HCEC 1CT (cell line): ENCODE measurements at regions not wholly inside any gene's neighbourhood (a gene's known extent, or its start where the extent isn't known, plus 50 kb on each side); places are given as distances from the start of the nearest gene placed in this dataset.

Experiments used
- DNase-seq: peaks from one replicate; pipeline ENCODE4 v3.0.0-alpha.2; 2017

DNA sequence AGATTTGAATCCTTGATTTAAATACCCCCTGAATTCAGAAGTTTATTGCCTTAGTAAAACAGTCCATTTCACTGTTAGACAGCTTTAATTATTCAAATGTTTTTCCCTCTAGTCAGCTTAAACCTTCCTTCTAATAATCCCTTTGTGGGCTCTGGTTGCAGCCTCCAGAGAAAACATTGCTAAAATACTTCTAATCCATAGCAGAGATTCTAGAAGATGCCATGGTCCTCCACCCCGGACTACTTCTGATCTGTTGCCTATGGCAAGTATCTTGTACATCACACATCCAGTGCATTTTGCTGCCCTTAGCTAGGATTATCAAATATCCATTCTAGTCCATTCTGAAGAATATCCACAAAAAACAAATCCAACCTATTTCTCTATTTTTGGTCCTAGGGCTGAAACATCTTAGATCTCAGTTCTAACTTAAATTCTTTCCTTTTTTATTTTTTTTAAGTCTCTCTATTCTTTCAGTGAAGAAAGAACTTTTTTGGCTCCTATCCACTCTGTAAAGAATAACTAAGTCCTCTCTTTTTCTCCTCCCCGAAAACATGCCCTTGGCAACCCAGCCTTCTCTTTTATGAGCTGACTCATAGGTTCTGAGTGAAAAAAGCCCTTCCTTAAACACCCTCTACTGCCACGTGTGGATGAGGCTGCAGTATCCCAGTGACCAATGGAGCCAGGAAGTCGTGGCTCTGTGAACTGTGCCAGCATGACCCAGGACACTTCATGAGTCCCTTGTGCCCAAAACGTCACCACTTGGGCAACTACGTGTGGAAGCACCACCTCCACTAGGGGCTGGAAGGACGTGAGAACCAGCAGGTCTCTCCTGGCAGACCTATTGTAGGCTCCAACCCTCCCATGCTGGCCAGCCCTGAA lies 349.8 kb downstream of the TNS1 start:
- DNase-seq = peak; percentile 62

DNA sequence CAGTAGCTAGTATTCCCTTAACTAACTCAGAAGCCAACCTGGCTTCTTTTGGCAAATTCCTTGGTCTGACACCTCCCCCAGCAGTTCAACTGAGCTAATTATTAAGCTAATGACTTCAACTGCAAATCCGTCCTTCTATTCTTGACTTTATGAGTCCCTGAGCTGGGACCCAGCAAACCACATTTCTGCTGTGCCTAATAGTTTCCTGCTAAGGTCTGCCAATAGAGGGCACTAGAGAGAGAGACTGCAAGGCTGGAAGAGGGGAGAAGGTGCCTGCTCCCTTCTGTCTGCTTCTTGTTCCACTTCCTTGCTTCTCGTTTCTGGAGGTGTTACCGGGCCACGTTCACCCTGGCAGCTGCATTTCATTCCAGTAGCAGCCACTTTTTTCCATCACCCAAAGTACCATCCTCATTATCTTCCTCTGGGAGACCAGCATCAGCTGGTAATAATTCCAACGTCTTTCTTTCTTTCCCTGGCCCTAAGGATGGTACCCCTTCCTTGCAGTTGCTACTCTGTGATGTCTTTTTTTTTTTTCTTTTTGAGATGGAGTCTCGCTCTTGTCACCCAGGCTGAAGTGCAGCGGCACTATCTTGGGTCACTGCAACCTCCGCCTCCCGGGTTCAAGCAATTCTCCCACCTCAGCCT lies 352.0 kb downstream of the TNS1 start:
- DNase-seq = peak; percentile 37

DNA sequence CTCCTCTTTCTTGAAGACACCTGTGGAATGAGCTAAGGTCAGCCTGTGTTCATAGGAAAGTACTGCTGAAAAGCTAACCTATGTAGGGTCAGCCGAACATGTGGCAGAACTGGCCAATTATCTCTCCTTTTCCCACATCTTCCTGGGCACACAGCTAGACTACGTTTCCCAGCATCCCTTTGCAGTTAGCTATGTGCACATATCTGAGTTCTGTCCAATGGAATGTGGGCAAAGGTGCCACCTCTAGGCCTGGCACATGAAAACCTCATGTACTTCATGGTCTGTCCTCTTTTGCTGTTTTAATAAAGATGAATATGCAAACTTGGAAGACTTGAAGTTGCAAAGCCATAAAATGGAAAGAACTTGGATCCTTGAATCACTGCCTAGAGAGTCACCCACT lies 352.6 kb downstream of the TNS1 start:
- DNase-seq = no peak

DNA sequence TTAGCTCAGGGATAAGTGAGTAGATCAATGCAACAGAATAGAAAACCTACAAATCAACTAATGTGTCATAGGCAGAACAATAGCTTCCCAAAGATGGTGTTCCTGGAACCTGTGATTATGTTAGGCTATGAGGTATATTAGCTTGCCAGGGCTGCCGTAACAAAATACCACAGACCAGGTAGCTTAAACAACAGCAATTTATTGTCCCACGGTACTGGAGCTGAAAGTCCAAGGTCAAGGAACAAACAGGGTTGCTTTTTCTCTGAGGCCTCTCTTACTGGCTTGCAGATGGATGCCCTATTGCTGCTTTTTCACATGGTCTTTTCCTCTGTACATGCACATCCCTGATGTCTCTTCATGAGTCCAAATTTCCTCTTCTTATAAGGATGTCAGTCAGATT lies 354.9 kb downstream of the TNS1 start:
- DNase-seq = no peak

DNA sequence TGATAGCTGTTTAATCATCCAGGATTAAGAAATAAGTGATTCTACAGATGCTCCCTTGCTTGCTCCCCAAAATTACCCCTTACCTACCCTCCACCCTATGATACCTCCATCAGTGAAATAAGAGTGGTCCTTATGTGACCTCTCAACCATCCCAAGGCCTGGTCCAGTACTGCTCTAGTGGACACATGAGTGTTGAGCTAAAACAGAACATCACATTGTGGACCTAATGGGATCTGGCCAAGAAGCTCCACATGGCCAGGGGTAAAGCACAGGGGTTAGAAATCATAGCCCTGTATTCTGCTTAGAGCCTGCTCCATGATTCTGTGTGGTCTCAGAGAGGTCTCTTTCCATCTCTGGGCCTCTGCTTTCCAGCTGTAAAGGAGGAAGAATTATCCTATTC lies 355.6 kb downstream of the TNS1 start:
- DNase-seq = no peak

DNA sequence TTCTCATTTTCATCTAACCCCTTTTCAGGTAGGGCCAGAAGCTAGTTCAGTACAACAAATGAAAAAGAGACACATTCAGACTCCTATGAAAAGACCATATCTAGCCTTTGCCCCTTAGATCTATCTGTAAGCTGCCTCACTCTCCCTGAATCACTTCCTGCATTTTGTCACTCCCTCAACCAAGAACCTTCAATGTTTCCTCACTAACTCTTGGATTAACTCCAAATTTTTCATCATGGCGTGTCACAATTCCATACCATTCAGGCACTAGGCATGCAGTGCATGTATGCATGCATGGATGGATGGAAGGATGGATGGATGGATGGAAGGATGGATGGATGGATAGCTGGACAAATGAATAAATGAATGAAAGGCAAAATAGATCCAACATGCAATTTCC lies 356.9 kb downstream of the TNS1 start:
- peak; percentile 35 for DNase-seq

DNA sequence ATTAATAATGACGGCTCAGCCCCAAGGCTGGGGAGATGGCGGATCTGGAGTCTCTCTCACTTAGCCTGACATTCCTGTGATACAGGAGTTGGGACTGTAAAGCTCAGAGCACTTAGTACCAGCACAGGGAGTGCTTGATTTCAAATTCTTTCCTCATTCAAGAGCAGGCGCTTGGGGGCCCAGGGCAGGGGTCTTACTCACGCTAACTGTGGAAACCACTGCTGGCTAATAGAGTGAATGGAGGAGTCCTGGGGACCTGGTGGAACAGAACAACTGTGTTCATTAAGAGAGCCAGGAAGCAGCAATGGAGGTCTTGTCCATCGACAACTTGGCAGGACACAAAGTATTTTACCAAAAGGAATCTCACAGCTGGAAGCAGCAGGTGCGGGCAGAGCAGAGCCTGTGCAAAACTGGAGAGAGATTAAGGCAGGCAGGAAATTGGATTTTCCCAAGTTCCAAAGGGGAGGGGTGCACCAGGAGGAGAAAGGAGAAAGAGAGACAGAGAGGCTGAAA lies 358.9 kb downstream of the TNS1 start:
- DNase-seq = no peak

DNA sequence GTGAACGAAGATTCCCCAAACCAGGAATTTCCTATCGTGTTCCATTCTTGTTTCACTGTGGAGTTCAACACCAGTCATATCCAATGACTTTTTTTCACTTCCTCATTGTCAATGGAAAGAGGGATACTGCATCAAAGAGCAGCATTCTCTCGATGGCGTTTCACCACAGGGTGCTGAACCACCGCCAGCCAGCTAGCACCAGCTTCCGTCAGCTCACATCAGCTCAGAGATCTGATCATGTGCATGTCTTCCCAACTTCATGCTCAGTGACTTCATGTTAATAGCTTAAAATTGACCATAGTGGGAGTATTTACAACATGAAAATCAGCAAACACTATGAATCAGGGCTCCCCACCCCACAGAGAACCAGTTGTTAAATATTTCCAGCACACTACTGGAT lies 359.9 kb downstream of the TNS1 start:
- DNase-seq = no peak

DNA sequence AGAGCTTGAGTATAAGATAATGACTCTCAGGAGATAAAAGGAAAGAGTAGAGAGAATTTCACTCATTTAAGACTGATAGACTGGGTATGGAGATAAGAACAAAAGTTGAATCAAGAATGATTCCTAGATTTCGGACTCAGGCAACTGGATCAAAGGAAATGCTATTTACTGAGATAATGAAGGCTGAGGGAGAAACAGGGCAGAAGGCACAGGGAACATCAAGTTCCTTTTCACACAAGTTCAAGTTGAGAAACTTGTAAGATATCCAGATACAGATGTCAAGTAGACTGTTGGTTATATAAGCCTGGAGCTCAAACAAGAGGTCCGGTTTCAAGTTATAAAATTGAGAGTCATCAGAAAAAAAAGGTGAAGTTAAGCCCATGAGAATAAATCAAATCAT lies 360.8 kb downstream of the TNS1 start:
- DNase-seq = no peak

DNA sequence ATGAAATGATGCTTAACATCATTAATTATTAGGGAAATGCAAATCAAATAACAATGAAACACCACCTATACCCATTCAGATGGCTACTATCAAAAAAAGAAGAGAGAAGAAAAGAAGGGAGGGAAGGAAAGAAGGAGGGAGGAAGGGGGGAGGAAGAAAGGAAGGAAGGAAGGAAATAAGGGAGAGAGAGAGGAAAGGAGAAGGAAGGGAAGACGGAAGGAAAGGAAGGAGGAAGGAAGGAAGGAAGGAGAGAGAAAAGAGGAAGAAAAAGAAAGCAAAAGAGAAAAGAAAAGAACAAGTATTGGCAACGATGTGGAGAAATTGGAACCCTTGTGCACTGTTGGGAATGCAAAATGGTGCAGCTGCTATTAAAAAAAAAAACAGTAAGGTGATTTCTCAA lies 363.3 kb downstream of the TNS1 start:
- no peak for DNase-seq

DNA sequence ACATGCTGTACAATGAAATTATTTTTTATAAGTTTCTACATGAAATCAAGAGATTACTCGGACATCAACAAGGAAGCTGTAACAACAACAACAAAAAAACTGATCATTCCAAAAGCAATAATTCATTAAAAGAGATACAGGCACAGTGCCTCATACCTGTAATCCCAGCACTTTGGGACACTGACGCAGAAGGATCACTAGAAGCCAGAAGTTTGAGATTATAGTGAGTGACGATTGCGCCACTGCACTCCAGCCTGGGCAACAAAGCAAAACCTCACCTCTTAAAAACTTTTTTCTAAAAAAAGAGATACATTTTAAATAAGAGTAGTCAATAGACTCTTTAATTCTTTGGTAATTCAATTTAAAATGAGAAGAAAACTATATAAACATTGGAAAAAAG lies 364.3 kb downstream of the TNS1 start:
- DNase-seq = no peak

DNA sequence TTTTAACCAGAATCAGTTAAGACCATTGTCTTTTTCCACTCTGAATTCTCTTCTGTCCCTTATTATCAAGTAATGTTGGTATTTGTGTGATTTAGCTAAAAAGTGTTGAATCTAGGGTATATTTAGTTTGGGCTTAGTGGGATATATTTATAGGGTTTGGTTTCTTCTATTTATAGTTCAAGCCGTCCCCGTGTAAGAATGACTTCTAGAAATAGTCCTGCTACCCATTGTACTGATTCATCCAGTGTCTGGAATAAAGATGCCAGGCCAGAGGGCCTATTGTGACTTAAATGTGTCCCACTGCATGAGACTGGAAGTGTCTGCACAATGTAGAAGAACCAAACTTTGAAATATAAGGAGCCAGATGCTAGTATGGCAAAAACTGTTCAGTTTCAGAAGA lies 364.8 kb downstream of the TNS1 start:
- no peak for DNase-seq

DNA sequence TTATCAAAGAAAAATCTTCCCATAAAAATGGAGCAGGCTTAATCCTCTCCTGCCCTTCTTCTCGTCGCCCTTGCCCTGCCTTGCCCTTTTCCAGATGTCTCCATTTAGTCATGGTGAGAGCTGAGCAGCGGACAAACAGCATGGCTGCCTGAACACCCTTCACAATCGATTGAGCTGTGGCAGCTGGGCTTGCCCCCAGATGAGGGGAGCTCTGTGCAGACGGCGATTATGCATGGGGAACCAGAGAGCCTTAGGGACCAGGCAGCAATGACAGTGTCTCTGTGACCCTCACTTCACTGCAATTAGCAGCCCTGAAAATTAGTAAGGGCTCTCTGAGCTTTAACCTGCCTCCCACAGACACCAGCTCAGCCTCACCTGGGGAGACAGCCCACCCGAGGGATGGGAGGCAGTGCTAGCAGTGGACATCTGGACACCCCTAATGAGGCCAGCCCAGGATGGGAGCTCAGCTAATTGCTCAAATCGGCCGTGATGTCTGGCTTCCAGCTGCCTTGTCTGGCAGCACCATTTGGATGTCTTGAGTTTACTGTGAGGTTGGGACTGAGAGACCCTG lies 365.7 kb downstream of the TNS1 start:
- DNase-seq = no peak

DNA sequence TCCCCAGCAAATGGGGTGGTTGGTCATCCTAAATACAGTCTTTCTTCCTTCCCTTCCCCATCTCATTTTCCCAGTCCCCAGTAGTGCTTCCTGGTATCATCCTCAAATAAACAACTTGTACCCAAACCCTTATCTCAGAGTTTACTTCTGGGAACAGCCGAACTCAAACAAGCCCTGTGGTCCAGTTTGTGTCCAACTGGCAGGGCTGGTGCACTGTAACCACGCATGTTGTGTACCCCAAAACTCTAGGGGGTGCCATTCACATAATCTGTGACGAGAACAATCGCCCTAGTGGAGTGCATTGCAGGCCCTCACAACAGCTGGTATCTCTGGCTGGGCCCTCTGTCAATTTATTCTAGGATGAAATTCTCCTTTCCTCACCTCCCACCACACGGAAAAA lies 366.2 kb downstream of the TNS1 start:
- no peak for DNase-seq

DNA sequence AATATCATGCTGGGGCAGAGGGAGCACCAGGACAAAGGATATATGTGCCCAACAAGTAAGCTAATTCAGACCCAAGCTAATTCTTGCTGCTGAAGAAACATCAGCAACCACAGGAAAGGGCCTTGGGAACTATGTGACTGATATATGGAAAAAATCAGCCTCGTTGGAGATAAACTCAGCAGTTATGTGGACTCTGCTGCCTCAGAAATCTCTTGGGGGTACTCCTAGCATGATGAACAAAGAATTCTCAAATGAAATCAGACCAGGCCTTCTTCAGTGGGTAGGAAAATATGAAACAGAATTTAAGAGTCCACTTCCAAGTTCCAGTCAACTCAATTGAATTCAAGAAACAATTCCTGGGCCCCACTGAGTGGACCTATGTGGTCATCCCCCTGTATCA lies 367.9 kb downstream of the TNS1 start:
- DNase-seq = no peak

DNA sequence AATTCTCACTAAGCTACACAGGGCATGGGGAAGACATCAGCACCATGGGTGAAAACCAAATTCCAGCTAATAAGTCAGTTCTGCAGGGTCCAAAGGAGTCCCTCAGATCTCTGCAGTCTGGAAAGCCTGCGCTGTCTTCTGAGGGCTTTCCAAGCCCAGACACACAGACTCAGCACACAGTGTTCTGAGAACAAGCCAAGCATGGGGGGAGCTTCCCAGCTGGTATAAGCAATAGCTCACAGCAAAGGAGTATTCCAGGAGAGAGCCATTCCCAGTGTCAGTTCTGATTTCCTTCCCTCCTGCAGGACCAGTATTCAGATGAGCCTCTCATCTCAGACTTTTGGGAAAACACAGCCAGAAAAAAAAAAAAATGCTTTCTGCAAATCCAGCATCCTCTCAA lies 370.8 kb downstream of the TNS1 start:
- no peak for DNase-seq

DNA sequence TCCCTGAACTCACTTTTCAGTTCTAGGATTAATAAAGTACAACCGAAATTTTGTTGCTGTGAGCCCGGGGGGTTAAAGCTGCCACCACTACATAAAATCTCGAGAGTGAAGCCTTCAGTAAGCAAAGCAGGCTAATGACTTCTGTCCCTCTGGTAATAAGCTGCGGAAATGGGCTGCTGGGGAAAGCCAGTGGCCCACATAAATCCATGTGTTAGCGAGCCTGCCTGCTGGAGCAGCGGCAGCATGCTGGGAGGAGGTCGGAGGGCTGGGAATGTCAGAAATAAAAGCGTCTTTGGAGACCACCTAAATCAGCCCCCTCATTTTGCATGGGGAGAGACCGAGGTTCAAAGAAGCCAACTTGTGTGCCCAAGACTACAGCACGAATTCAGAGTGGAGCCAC lies 371.7 kb downstream of the TNS1 start:
- no peak for DNase-seq

DNA sequence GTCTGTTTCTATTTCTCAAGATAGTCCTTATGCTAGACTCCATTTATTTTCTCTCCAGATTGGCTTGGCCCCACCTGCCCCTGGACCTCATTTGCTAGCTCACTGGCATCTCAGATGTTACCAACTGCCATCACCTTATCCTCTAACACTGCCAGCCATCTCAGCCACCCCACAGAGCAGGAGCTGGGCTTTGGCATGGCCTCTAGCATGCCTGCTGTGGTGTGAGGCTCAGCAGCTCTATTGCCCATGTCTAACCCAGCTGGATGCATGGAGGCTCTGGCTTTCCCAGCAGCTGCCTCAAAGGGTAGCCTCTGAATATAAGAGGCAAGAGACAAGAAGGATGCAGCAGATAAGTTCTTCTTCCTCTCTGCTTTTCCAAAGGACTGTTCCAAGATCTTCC lies 373.4 kb downstream of the TNS1 start:
- DNase-seq = no peak

DNA sequence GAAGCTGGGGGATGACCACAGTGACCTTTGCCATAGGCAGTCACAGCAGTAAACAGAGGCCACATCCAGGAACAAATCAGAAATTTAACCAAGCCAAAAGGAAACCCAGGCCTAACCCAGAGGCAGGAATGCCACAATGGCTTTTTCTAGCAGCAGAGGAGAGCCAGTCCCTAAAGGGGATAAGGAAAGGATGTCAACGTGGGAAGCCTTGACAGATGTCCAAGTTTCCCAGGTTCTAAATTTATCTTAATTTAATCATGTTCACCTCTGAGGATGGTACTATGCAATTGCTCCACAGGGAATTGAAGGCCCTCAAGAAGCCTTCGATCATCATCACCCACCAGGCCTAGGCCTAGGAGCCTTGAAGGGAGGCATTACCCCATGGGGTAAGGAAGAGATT lies 374.7 kb downstream of the TNS1 start:
- no peak for DNase-seq

DNA sequence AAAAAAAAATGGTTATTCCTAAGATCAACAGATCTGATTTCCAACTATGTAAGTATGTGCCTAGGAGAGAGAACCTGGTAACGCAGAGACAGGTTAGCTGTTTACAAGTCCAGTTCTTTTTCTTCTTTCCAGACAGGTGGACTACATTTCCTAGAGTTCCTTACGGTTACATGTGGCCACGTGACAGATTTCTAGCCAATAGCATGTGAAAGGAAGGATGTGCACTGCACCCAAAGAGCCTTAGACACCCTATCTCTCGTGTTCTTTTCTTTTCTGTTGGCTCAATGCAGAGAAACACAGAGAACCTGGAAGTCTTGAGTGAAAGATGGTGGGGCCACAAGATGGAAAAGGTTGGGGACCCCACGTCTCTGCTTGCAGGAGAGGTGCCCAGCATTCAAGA lies 375.9 kb downstream of the TNS1 start:
- DNase-seq = no peak

DNA sequence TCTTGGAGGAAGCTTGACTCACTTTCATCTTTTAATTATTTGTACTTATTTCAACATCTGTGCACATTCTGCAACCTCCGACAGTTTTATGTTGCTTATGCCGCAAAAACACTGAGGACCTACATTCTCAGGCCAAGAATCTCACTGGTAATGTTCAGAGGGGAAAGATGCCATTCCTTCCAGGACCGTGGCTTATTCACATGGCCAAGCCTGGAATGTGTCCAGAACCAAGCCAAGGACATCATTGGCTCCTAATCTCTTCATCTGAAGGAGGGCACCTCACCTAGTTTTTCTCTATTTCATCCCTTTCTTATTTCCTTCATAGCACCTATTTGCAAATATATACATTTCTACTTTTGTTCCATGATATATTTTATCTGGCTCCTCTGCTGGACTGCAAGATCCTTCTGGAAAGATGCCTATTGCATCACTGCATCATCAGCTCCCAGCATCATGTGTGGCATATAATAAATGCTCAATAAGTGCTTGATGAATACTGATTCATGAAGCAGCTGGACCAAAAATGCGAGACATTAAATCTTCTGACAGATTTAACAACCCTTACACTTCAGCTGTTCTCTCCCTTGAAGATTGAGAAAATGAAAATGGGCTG lies 377.1 kb downstream of the TNS1 start:
- no peak for DNase-seq

DNA sequence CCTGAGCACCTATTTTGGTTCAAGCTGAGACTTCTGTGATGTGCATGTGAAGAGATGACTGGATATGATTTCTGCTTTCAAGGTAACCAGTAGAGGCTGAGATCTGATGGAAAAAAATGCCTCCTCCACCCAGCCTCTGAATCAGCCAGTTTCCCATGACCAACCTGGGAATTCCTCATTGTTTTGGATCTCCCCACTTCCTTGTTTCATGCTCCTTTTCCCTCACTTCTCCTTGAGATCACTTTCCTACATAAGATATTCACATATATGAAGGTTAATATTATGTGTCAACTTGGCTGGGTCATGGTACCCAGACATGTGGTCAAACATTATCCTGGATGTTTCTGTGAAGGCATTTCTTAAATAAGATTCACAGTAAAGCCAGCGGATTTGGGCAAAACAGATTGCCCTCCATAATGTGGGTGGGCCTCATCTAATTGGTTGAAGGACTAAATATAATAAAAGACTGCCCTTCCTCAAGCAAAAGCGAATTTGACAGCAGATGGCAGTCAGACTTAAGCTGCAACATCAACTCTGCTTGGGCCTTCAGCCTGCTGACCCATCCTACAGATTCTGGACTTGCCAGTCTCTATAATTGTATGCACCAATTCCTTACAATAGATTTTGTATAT lies 379.4 kb downstream of the TNS1 start:
- DNase-seq = no peak
